NCI-H2196 treated with DMSO at 0.1 percent for 48 hours (cell line): ENCODE measurements at regions not wholly inside any gene's neighbourhood (a gene's known extent, or its start where the extent isn't known, plus 50 kb on each side); places are given as distances from the start of the nearest gene placed in this dataset.
"Not testable (repeated sequence)": the region's sequence is repeated elsewhere in the genome, so short reads cannot be mapped to it uniquely, and the experiment has no call there.

Experiments used
- DNase-seq: peaks from one replicate; lab custom pipeline; 2025; ENCODE audit not compliant: unreplicated experiment; lab: John Stamatoyannopoulos, UW

DNA sequence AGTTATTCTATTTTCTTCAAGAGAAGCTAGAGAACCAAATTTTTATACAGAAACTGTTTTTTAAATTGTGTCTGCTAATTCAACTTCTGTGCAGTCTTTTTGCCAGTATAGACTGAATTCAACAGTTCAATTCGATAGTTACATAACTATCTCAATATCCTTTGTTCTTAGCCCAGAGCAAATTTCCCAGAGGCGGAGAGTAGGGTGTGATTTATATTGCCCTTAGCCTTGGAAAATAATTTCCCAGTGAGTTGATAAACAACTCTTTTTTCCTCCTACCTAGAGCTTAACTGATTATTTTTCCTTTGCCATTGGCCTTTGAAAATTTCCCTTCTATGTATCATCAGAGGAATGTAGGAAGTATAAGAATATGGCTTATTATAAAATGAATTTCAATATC lies 420.5 kb downstream of the NSUN3 start:
- DNase-seq, result no peak

DNA sequence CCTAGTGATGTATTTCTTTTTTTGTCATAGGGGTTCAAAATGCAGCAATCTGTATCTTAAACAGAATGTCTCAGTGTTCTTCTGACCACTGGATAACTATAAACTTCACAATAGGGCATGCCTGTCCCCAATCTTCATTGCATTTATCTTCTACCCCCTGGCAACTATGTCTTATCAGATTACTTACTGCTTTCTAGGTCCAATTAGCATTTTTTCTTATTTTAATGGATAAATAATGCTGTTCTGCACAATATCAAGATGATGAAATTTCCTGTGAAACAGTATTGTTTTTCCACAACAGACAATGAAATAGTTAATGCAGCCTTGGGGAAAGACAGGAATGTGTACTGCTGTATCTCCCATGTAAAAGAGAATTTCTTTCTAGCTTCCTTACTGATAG lies 432.1 kb downstream of the NSUN3 start:
- no peak for DNase-seq

DNA sequence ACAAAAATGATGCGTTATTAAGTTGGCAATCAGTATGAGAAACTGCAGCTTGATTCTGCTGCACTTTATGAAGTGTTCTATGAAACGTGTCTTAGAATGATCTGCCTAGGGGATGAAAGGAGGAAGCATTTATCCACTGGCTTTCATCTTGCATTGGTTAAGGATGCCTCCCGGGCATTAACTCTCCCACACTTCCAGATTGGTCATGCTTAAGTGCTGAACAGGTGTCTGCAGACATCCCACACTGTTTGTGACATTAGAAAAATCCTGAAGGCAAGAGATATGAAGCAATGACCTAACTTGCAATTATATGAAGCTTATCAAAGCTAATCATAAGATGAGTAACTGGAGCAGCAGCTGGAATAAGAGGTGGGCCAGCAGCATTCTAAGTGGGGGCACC lies 437.3 kb downstream of the NSUN3 start:
- no peak for DNase-seq

DNA sequence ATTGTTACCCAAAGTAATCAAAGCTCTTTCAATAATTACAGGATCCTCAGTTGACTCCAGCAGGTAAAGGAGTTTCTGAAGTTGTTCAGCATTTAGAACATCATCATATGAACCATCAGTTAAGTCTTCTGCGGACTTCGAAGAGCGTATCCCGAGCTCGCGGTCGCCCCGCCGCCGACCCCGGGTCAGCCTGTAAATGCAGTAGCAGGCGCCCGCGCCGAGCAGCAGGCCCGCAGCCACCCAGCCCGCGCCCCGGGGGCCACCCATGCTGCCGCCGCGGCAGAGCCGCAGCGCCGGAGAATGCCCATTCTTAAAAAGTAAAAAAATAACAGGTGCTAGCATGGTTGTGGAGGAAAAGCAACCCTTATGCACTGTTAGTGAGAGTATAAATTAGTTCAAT lies 444.5 kb downstream of the NSUN3 start:
- not testable (repeated sequence) for DNase-seq

DNA sequence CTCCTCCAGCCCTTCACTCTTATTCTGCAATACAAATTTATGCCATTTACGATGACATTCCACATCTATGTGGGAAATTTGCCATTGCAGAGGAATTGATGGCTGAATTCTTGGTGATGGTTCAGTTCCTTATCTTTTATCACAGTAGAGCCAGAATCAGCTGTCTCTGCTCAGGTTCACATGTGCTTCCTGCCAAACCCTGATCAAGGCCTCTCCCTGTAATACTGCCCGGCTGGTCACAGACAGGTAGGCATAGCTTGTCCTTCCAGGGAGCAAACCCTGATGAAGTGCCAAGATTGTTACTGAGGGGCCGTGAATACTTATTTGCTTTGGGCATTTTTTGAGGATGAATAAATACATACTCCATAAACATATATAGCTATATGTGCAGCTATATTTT lies 450.0 kb downstream of the NSUN3 start:
- DNase-seq, result no peak

DNA sequence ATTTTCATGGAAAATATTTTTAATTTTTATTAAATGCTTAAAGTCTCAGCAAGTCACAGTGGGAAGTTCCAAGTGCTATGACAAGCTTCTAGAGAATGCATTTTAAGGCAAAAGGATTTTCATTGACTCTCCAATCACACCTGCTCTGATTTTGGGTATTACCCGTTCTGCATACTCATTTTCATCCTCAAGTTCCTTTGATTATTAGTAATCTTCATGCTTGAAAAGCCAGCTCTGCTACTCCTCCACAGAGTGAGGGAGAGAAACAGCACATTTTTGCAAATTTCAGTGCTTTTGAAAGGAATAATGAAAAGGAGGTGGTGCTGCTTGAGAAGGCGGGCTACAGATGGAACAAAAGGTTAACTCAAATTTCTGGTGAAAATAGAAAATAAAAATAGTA lies 450.7 kb downstream of the NSUN3 start:
- no peak for DNase-seq

DNA sequence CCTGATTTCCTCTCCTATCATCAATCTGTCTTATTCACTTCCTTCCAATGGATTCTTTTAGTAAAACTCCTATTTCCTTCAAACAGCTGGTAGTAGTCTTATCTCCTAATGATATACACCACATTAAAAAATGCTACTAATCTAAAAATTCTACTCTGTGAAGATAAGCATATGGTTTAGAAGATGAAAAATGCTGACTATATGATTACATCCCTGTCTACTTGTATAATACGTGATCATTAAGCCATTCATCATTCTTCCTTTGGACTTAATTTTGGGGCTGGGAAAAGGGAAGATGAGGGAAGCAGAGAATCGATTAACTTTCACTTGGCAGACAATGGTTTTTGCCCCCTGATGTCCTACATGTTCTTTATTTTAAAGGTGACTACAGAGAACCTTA lies 453.1 kb downstream of the NSUN3 start:
- DNase-seq, result no peak

DNA sequence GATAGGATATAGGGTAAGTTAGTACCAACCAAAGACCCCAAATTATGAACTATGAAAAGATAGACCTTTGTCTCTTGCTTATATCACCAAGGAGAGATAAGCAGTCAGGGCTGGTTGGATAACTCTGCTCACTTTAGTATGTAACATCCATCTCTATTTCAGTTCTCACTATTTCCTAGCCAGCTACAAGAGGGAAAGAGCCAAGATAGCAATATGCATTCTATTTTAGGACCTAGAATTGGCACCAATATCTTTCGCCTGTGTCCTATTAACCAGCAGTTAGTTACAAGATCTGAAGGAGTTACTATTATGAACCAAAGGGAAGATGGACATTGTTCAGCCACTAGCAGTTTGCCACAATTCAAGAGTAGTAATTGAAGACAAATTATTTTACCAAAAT lies 457.5 kb downstream of the NSUN3 start:
- DNase-seq, result no peak

DNA sequence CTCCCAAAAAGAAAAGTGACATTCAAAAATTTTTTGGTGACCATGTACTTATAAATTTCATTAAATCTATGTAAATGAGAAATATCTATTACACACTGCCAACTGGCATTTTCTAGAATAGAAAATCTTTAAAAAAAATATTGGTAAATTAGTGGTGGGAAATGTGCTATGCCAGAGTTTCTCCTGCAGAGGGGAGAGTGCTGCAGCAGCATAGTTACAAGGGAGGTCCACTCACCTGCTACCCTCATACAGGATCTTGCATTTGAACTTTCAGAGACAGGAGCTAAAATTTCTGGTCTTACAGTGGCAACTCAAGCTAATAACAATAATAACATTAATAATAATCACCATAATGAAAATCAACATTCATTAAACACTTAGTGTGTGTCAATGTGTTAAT lies 459.6 kb downstream of the NSUN3 start:
- DNase-seq, result no peak

DNA sequence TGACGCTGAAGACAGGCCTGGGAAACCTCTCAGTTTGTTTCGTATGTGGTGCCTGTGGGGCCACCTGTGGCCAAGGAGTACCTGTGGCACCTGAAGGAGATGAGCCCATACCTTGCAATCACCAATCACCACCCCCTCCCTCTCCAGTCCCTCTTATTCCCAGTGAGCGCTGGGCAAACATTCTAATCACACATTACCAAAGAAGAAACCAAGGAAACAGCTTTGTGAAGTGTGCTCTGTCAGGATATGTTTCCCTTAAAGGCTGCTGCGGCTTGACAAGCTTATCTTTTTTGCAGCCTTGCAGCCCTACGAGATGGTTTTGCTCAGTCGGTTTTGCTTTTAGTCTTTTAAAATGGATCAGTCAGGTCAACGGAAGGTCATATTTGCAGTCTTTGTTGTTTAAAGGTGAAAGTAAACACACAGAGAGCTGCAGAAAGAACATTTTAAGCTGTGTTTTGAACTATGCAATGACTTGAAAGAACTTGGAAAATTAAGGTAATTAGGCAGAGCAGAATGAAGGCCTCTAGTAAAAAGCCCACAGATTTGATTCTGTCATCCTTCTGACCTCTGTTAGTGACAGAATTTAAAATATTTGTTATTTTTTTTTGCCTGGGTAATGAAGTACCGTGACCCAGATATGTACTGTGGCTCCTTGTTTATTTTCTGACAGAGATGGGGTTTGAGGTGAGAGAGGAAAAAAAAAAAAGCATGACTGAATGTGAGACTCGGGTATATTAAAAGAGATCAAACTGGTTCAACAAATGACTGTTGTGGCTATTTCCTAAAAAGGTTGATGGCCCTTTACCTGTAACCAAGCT lies 461.4 kb downstream of the NSUN3 start:
- no peak for DNase-seq

DNA sequence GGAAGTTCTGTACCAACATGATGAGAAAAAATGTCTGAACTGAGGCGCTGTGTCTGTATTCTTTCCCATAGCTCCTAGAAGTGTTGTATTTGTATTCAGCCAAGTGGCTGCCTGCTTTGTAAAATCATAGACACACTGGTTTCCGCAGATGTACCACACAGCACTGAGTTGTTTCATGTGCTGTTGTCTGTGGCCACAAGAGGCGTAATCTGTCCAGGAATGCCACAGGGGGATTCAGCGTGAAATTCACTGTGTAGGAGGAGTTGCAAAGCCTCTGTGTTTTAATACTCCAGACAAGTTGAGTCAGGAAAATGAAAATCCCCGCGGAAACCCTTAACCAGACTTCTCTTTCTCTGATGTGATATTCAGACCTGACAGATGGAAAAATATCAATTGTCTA lies 462.2 kb downstream of the NSUN3 start:
- no peak for DNase-seq

DNA sequence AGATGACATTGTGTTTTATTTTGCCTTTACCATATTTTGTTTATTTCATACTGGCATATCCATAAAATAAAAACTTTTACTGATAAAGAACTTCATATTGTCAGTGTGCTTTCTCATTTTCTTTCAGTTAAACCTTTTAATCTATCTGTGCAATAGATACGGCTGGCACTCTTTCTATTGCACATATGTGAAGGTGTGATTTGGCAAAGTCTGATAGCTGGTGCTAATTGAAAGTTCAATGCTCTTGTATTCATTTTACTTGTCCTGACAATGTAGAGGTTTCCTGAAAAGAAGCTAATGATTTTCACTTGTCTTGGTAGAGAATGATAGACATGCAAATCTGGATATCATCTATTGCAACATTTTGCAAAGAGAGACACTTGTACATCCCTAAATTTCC lies 467.0 kb downstream of the NSUN3 start:
- DNase-seq, result no peak

DNA sequence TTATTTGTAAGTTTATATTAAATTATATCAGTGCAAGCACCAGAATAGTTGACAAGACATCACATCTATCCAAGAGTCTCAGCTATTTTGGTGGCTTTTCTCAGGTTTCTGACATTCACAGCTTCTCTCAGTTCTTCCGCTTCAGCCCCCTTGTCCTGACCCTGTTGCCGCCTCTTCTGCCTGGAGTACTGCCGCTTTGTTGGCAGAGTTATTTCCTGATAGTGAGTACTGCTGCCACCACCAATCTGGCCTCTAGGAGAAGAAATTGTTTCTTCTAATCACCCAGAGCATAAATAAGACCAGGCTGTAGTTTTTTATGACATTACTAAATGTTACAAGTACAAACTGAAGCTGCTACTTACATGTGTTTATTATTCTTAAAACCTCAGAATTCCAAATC lies 470.1 kb downstream of the NSUN3 start:
- DNase-seq, result no peak

DNA sequence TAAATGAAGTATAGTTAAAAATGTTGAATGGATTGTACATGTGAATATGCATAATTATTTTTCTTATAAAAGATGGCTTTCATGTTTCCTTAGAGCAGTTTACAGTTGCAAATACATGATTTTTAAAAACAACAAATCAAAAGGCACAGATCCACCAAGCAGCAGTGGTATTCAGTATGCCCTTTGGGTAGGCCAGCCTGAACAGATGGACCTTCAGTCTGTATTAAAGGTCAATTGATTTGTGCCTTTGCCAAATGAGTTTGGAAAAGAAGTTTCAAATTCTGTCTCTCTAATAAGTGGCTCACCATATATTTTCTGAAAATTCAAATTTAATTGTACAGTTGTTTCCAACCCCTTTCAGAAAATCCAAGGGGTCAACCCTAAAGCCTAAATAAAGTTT lies 477.1 kb downstream of the NSUN3 start:
- no peak for DNase-seq

DNA sequence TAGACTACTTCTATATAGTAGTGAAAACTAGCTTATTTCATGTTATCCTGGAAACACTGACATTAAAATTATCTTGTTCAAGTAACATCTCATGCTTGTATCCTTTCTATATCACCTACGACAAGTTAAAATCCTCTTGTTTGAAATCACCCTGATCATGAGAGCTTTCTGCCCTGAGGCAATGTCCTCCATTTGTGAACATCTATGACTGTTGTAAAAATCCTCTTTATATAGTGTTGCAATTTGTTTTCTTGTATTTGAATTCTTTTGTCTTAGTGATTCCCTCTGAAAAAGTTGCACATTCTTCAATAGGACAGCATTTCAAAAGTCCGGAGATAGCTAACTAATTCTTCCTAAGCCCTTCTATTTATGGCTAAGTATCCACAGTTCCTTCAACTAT lies 480.3 kb downstream of the NSUN3 start:
- no peak for DNase-seq

DNA sequence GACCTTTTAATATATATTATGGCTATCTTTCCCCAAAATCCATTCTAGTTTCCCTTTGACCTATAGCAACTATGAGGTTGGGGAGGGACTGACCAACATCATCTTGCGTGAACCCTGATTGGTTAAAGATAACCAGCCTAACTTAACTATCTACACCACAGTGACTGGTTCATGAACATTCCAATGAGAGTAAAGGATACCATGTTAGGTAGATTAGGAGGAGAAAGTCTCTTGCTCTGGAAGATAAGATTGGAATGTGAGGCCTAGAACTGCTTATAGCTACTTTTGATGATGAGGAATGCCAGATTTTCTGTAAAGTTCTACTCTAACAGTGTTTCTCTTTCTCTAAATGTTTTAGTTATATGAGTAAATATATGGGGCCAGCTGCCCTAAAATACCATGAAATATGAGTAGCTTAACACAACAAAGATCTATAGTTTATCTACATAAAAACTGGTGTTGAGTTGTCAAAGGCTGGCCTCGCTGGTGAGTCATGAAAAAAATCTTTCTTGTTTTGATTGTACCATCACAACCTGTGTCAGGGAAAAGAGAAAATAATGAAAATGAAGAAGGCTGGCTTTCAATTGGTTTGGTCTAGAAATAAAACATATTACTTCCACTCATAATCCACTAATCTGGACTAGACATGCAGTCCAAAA lies 481.4 kb downstream of the NSUN3 start:
- no peak for DNase-seq

DNA sequence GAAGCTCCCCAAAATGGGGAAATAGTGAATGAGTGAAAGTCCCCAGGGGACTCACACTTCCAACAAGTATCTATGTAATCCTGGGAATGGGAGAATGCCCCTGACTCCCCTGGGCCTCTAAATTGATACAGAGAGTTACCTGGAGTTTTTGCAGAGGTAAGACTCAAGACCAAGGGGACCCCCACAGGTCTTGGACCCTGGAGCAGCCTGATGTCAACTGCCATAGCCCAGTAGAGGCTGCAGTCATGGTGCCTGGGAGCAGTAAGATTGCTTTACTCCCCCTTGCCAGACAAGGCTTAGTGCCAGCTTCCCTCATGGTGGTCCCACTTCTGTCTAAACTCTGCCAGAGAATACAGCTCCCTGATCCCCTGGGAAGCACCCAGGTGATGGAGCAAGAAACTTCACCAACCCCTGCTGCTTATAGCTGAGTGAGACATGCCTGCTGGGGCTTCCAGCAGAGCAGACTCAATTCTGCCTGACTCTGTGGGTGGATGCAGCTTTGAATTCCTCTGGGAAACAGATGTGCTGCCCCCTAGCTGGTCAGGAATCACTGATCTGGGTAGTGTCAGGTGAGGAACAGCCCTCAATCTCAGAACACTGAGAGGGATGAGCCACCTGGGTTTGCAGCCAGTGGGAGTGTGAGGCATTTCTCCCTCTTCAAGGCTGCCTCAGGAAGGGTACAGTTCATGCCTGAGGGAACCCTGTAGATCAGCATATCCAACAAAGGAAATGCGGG lies 485.9 kb downstream of the NSUN3 start:
- DNase-seq, result no peak

DNA sequence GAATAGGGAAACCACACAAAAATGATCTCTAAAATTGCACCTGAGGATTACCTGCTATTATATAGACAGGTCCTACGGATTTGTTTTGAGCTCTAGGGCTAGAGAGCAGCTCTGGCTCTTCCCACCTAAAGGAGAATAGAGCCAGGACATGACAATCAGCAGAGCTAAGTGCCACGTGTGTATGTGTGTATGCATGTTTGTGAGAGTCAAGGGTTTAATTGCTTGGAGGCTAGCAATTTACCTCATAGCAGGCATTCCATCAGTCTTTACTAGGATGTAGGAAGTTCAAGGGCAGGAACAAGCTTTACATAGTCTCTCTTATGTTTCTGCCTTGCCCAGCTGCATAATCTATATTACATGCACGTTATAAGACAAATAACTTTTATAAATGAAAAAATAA lies 498.2 kb downstream of the NSUN3 start:
- DNase-seq, result no peak

DNA sequence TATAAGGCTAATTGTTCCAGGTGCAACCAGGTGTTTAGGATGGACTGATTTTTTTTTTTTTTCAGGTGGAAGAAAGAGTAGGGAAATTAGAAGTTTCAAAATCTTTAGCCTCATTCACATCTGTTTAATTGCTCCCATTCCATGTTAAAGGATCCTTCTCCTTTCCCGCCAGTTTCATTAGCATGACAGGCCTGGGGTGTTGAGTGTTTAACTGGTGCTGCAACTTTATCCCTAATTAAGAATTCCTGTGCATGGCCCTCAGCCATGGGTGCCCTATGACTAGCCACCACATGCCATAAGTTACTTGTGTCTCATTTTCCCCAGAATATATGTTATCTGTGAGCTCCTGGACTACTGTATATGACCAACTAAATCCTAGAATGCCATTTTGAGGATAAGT lies 501.4 kb downstream of the NSUN3 start:
- no peak for DNase-seq

DNA sequence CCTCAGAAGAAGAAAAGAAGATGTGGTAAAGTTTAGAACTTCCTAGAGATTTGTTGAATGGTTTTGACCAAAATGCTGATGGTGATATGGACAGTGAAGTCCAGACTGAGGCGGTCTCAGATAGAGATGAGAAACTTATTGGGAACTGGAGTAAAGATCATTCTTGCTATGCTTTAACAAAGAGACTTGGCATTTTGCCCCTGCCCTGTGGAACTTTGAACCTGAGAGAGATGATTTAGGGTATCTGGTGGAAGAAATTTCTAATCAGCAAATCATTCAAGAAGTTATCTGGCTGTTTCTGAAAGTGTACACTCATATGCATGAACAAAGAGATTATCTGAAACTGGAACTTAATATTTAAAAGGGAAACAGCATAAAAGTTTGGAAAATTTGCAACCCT lies 505.2 kb downstream of the NSUN3 start:
- no peak for DNase-seq

DNA sequence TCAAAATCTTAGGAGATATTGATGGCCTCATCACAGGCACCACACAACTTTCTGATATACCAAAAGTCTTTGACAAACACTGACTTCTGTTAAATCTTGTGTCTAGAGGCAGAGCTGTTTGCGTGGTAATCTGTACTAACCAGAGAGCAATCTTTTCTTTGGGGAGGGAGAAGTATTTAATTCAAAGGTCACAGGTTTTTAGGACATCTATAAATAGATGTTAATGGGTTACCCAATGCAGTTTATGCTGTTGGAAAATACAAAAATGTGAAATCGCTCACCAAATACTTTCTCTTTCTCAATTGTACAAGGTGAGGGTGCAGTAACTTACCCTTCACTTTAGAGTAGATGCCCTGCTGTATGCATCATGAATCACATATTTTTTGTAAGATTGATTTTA lies 510.5 kb downstream of the NSUN3 start:
- no peak for DNase-seq

DNA sequence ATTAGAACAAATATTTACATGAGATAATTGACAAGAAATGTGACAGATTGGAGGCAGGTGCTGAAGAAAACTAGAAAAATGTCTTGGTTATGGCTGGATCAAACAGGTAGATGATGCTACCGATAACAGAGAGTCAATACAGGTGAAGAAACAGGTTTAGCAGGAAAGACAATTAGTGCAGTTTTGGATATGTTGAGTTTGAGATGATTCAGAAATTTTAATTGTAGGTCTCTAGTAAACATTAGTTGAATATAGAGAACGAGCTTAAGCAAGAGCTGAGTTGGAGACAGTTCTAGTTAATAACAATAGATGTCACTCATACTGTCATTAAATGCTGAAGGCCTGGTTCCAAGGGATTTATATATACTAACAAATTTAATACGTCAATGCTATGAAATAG lies 524.4 kb downstream of the NSUN3 start:
- DNase-seq, result no peak
